PFSK-1 (cell line): ENCODE measurements at regions not wholly inside any gene's neighbourhood (a gene's known extent, or its start where the extent isn't known, plus 50 kb on each side); places are given as distances from the start of the nearest gene placed in this dataset.

ENCODE experiments used
- FOXP2 ChIP-seq: optimal IDR thresholded peaks from 2 replicates; pipeline ENCODE3; 2011; ENCODE audit warnings: borderline replicate concordance, control low read depth, inconsistent platforms; ENCODE audit not compliant: insufficient read depth; ENCODE audit errors: extremely low read length, extremely low read depth
- POLR2AphosphoS5 ChIP-seq: IDR thresholded peaks from 2 replicates; pipeline ENCODE4 v1.6.1; 2012; ENCODE audit warnings: low read depth, mild to moderate bottlenecking, control low read depth, low read length, moderate library complexity
- SIN3A ChIP-seq: IDR thresholded peaks from 2 replicates; pipeline ENCODE4 v1.6.1; 2012; ENCODE audit warnings: mild to moderate bottlenecking, low read length, moderate library complexity, borderline replicate concordance; ENCODE audit not compliant: insufficient read depth
- TAF1 ChIP-seq: IDR thresholded peaks from 2 replicates; pipeline ENCODE4 v1.6.1; 2012; ENCODE audit warnings: low read length, control low read depth, borderline replicate concordance; ENCODE audit not compliant: insufficient read depth

- TF ChIP-seq POLR2AphosphoS5: no peak
- TF ChIP-seq FOXP2: no peak
- no peak for TF ChIP-seq SIN3A
- no peak for TF ChIP-seq TAF1
Measured at GRCh38 chr10:63710703-63711102, 189.5 kb downstream of the REEP3 start.
